GM06990 (cell line): ENCODE measurements at regions not wholly inside any gene's neighbourhood (a gene's known extent, or its start where the extent isn't known, plus 50 kb on each side); places are given as distances from the start of the nearest gene placed in this dataset.

Experiments
- DNase-seq: peaks from one replicate; pipeline ENCODE4 v3.0.0-alpha.2; 2011; ENCODE audit not compliant: insufficient read length; ENCODE audit errors: extremely low read depth
- H3K27me3 ChIP-seq: replicated peaks from 2 replicates; pipeline ENCODE4 v1.6.0; 2011; ENCODE audit warnings: low read length; ENCODE audit not compliant: control insufficient read depth, insufficient read depth
- H3K36me3 ChIP-seq: 2 replicates; pipeline ENCODE4 v1.5.1; 2011; ENCODE audit warnings: low read length; ENCODE audit not compliant: control insufficient read depth, insufficient read depth
- H3K4me3 ChIP-seq: replicated peaks from 2 replicates; pipeline ENCODE4 v1.5.1; 2011; ENCODE audit warnings: low read depth, mild to moderate bottlenecking, control low read depth, low read length
- CTCF ChIP-seq: IDR thresholded peaks from 2 replicates; pipeline ENCODE4 v1.5.1; 2011; ENCODE audit warnings: low read length, control low read depth, mild to moderate bottlenecking, inconsistent platforms; ENCODE audit not compliant: insufficient read depth, poor library complexity, severe bottlenecking

DNA sequence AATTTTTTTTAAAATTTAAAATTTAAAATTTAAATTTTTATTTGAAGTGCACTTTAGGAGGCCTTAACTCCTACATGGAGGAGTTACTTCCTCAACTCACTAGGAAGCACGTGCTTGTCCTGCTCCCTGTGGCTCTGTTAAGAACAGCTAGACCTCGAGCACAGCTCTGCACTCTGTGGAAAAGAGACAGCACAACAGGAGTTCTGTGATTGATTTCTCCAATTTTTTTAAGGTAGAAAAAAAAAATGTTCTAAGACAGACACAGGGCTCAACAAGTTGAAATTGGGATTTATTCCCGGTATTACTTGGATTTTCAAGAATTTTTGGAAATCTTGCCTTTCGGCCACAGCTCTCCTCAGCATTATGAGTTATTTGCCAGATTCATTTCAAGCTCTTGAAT lies 356.6 kb upstream of the LYPLAL1 start:
- Histone ChIP-seq H3K36me3 (no peaks in the 10 kb centered on the region), H3K27me3 (no peaks in the 10 kb centered on the region), H3K4me3 (no peak overlapping the region)
- no peak for DNase-seq
- TF ChIP-seq CTCF, result no peak

- Histone ChIP-seq H3K27me3 (no peaks in the 10 kb centered on the region), H3K4me3 (no peak overlapping the region), H3K36me3 (no peaks in the 10 kb centered on the region)
- no peak for DNase-seq
- no peak for TF ChIP-seq CTCF
These were observed 355.8 kb upstream of the LYPLAL1 start for GRCh38 chr1:218817691-218818465.

DNA sequence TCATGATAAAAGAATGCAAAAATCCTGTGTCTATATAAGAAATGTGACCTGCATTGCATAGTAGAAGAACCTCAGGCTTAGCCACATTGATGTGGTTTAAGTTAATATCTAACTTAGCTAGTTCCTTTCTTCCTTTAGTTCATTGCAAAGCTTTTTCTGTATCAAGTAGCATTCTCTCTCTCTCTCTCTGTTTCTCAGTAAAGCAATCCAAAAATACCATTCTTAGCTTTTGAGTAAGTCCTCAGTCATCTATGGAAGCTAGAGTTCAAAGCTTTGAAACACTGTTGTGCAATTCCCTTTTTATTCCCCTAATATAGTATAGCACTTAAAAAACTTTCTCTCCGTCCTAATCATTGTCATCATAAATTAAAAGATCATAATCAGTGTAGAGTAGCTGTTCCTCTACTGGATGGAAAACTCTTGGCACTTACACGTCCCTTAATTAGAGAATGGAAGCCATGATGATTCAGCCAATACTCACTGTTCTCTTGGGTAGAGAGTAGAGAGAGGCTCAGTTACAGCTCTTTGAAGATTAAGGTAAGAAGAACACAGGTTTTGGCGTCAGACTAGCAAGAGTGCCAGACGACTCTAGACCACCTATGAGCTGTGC lies 350.3 kb upstream of the LYPLAL1 start:
- Histone ChIP-seq H3K27me3 (no peaks in the 10 kb centered on the region), H3K4me3 (no peak overlapping the region), H3K36me3 (no peaks in the 10 kb centered on the region)
- TF ChIP-seq CTCF, result no peak
- DNase-seq, result no peak

- no peak for DNase-seq
- no peaks in the 10 kb centered on the region for H3K36me3 ChIP-seq
- H3K4me3 ChIP-seq, result no peak overlapping the region
- TF ChIP-seq CTCF, result no peak
- H3K27me3 ChIP-seq, result no peaks in the 10 kb centered on the region
These were observed 346.2 kb upstream of the LYPLAL1 start for GRCh38 chr1:218827486-218827885.

- TF ChIP-seq CTCF, result no peak
- no peak for DNase-seq
- Histone ChIP-seq H3K27me3 (no peaks in the 10 kb centered on the region), H3K36me3 (no peaks in the 10 kb centered on the region), H3K4me3 (no peak overlapping the region)
These were observed 345.5 kb upstream of the LYPLAL1 start for GRCh38 chr1:218828125-218828650.
